Ascending aorta (tissue), 2 donors: ENCODE measurements at regions not wholly inside any gene's neighbourhood (a gene's known extent, or its start where the extent isn't known, plus 50 kb on each side); places are given as distances from the start of the nearest gene placed in this dataset.
"Not testable (repeated sequence)": the region's sequence is repeated elsewhere in the genome, so short reads cannot be mapped to it uniquely, and the experiment has no call there.

ENCODE experiments used
- DNase-seq, 2 donors: peaks; one replicate each; pipeline ENCODE4 v3.0.0-alpha.2; 2019; ENCODE audit warnings: low spot score in 2 of 2
- H3K27ac ChIP-seq, 2 donors: fragments of 200-600 bp; sonication (generic); one replicate each; pipeline ENCODE4 v1.5.1; 2016 to 2017; ENCODE audit warnings: mild to moderate bottlenecking in 1 of 2
- H3K27me3 ChIP-seq: fragments of 200-600 bp; sonication (generic); one replicate; pipeline ENCODE4 v1.5.1; 2017
- H3K36me3 ChIP-seq, 2 donors: fragments of 200-600 bp; sonication (generic); one replicate each; pipeline ENCODE4 v1.5.1; 2016
- H3K4me1 ChIP-seq, 2 donors: fragments of 200-600 bp; sonication (generic); one replicate each; pipeline ENCODE4 v1.5.1; 2016 to 2017; ENCODE audit warnings: mild to moderate bottlenecking in 1 of 2
- H3K4me3 ChIP-seq, 2 donors: fragments of 200-600 bp; sonication (generic); one replicate each; pipeline ENCODE4 v1.5.1; 2016 to 2017; ENCODE audit warnings: mild to moderate bottlenecking in 1 of 2
- H3K9me3 ChIP-seq, 2 donors: fragments of 200-600 bp; sonication (generic); one replicate each; pipeline ENCODE4 v1.5.1; 2016
- CTCF ChIP-seq, 3 experiments: fragments of 200-600 bp in 2 of 3; fragments of 450-650 bp in 1 of 3; sonication (generic) in 2 of 3; IDR thresholded peaks; one replicate each; pipeline ENCODE4 v1.5.1; 2016 to 2019; ENCODE audit warnings: antibody characterized with exemption in 3 of 3, mild to moderate bottlenecking in 1 of 3, moderate library complexity in 1 of 3
- intact Hi-C: fragments of 100-400 bp; cut with DNase I; formaldehyde crosslinking; loops from one replicate; pipeline ENCODE4 v1.15.1; 2023

- no peaks in the 10 kb centered on the region for H3K9me3 ChIP-seq
- intact Hi-C loops = no loop called here
- H3K36me3 ChIP-seq = no peaks in the 10 kb centered on the region
- no peaks in the 10 kb centered on the region for H3K27me3 ChIP-seq
- H3K27ac ChIP-seq = peak overlapping the region; percentile 44 to 60
- DNase-seq = peak in 1 of 2 donors; percentile 78
- H3K4me3 ChIP-seq = no peak overlapping the region
- peaks cover 0 to 15% of the 10 kb centered on the region in 2 donors for H3K4me1 ChIP-seq
- TF ChIP-seq CTCF (IDR thresholded peaks at IDR 0.05) = no peak
Observed at GRCh38 chr12:19819231-19819630, 379.9 kb downstream of the AEBP2 start.

GRCh38 chr12:19822476-19822875, 383.2 kb downstream of the AEBP2 start:
- Histone ChIP-seq H3K9me3 (no peaks in the 10 kb centered on the region), H3K4me1 (peaks cover 0 to 20% of the 10 kb centered on the region in 2 donors), H3K27ac (no peak overlapping the region), H3K27me3 (no peaks in the 10 kb centered on the region), H3K36me3 (no peaks in the 10 kb centered on the region), H3K4me3 (no peak overlapping the region)
- no peak for TF ChIP-seq CTCF (IDR thresholded peaks at IDR 0.05)
- DNase-seq = no peak
- intact Hi-C loops = no loop called here

- H3K27me3 ChIP-seq, DNase-seq, intact Hi-C loops, H3K9me3 ChIP-seq, H3K36me3 ChIP-seq, H3K4me3 ChIP-seq, H3K27ac ChIP-seq: not testable (repeated sequence)
- peaks cover 0 to 20% of the 10 kb centered on the region in 2 donors for H3K4me1 ChIP-seq
Observed at GRCh38 chr12:19823326-19823725, 384.0 kb downstream of the AEBP2 start.

- TF ChIP-seq CTCF (IDR thresholded peaks at IDR 0.05) = no peak
- H3K27ac ChIP-seq = no peak overlapping the region
- DNase-seq = no peak
- H3K4me1 ChIP-seq = peaks cover 0 to 13% of the 10 kb centered on the region in 2 donors
- H3K36me3 ChIP-seq = no peaks in the 10 kb centered on the region
- H3K9me3 ChIP-seq = no peaks in the 10 kb centered on the region
- no peaks in the 10 kb centered on the region for H3K27me3 ChIP-seq
- H3K4me3 ChIP-seq = no peak overlapping the region
- intact Hi-C loops = no loop called here
Observed at GRCh38 chr12:19826980-19827550, 387.8 kb downstream of the AEBP2 start.

GRCh38 chr12:19829100-19829853, 390.0 kb downstream of the AEBP2 start:
- Histone ChIP-seq H3K9me3 (no peaks in the 10 kb centered on the region), H3K27me3 (no peaks in the 10 kb centered on the region), H3K27ac (peak overlapping the region in 1 of 2 donors; percentile 26), H3K4me3 (no peak overlapping the region), H3K4me1 (peaks cover 0 to 14% of the 10 kb centered on the region in 2 donors), H3K36me3 (no peaks in the 10 kb centered on the region)
- intact Hi-C loops = no loop called here
- TF ChIP-seq CTCF (IDR thresholded peaks at IDR 0.05) = no peak
- DNase-seq = no peak

GRCh38 chr12:19830446-19830845, 391.2 kb downstream of the AEBP2 start:
- Histone ChIP-seq H3K4me3 (no peak overlapping the region), H3K27ac (peak overlapping the region in 1 of 2 donors; percentile 26), H3K36me3 (no peaks in the 10 kb centered on the region), H3K9me3 (no peaks in the 10 kb centered on the region), H3K4me1 (peaks cover 0 to 13% of the 10 kb centered on the region in 2 donors), H3K27me3 (no peaks in the 10 kb centered on the region)
- no peak for TF ChIP-seq CTCF (IDR thresholded peaks at IDR 0.05)
- DNase-seq = no peak
- intact Hi-C loops = no loop called here
